ENCODE measurements at regions not wholly inside any gene's neighbourhood (a gene's known extent, or its start where the extent isn't known, plus 50 kb on each side); places are given as distances from the start of the nearest gene placed in this dataset.

- ATAC-seq (ENCODE audit: low read depth): no peak
These were observed 968.8 kb downstream of the TLE1 start for GRCh38 chr9:80720579-80720978.

GRCh38 chr9:80707120-80707519 is 982.2 kb downstream of the TLE1 start:
- POLR2A ChIA-PET: no interaction called here
- intact Hi-C loops (cut with micrococcal nuclease): no loop called here
- CTCF ChIA-PET: no interaction called here
- Mint-ChIP-seq H3K27ac (no peak overlapping the region), H3K4me3 (no peak overlapping the region), H3K36me3 (ENCODE audit: low read depth) (peaks cover 19% of the 10 kb centered on the region), H3K27me3 (no peaks in the 10 kb centered on the region), H3K9me3 (peaks cover 27% of the 10 kb centered on the region), H3K4me1 (no peaks in the 10 kb centered on the region)
- no peak for TF ChIP-seq CTCF (IDR thresholded peaks at IDR 0.05)
- DNase-seq (no peak), ATAC-seq (ENCODE audit: low read depth) (no peak)

More at GRCh38 chr9:80720579-80720978, 968.8 kb downstream of the TLE1 start:
- ChIA-PET POLR2A (no interaction called here), CTCF (no interaction called here)
- Mint-ChIP-seq H3K4me1 (no peaks in the 10 kb centered on the region), H3K9me3 (peaks cover 21% of the 10 kb centered on the region), H3K4me3 (no peak overlapping the region), H3K27ac (no peak overlapping the region), H3K27me3 (no peaks in the 10 kb centered on the region), H3K36me3 (ENCODE audit: low read depth) (peaks cover 19% of the 10 kb centered on the region)
- intact Hi-C loops (cut with micrococcal nuclease): no loop called here
- TF ChIP-seq CTCF (IDR thresholded peaks at IDR 0.05): no peak
- DNase-seq: no peak

GRCh38 chr9:80701061-80701460 is 988.3 kb downstream of the TLE1 start:
- H3K27ac Mint-ChIP-seq: no peak overlapping the region
- no peak for DNase-seq
- no peaks in the 10 kb centered on the region for H3K27me3 Mint-ChIP-seq
- ChIA-PET POLR2A (no interaction called here), CTCF (no interaction called here)
- ATAC-seq (ENCODE audit: low read depth): no peak
- no peaks in the 10 kb centered on the region for H3K4me1 Mint-ChIP-seq
- H3K9me3 Mint-ChIP-seq: peaks cover under 1% of the 10 kb centered on the region
- peaks cover 5% of the 10 kb centered on the region for H3K36me3 Mint-ChIP-seq (ENCODE audit: low read depth)
- H3K4me3 Mint-ChIP-seq: no peak overlapping the region
- intact Hi-C loops (cut with micrococcal nuclease): no loop called here
- no peak for TF ChIP-seq CTCF (IDR thresholded peaks at IDR 0.05)

- DNase-seq (no peak), ATAC-seq (ENCODE audit: low read depth) (no peak)
- intact Hi-C loops (cut with micrococcal nuclease): no loop called here
- POLR2A ChIA-PET: no interaction called here
- H3K36me3 Mint-ChIP-seq (ENCODE audit: low read depth): no peaks in the 10 kb centered on the region
- H3K4me1 Mint-ChIP-seq: no peaks in the 10 kb centered on the region
- H3K9me3 Mint-ChIP-seq: no peaks in the 10 kb centered on the region
- H3K27ac Mint-ChIP-seq: no peak overlapping the region
- no peaks in the 10 kb centered on the region for H3K27me3 Mint-ChIP-seq
- TF ChIP-seq CTCF (IDR thresholded peaks at IDR 0.05): no peak
- CTCF ChIA-PET: no interaction called here
- H3K4me3 Mint-ChIP-seq: no peak overlapping the region
These were observed 989.8 kb downstream of the TLE1 start for GRCh38 chr9:80699511-80699998.

GRCh38 chr9:80698725-80699410 is 990.5 kb downstream of the TLE1 start:
- no peak for TF ChIP-seq CTCF (IDR thresholded peaks at IDR 0.05)

More at GRCh38 chr9:80698725-80699410, 990.5 kb downstream of the TLE1 start:
- intact Hi-C loops (cut with micrococcal nuclease): no loop called here
- no peaks in the 10 kb centered on the region for H3K4me1 Mint-ChIP-seq
- no peaks in the 10 kb centered on the region for H3K36me3 Mint-ChIP-seq (ENCODE audit: low read depth)
- no peaks in the 10 kb centered on the region for H3K9me3 Mint-ChIP-seq
- ChIA-PET POLR2A (no interaction called here), CTCF (no interaction called here)
- ATAC-seq (ENCODE audit: low read depth) (no peak), DNase-seq (no peak)
- no peak overlapping the region for H3K27ac Mint-ChIP-seq
- H3K4me3 Mint-ChIP-seq: no peak overlapping the region
- no peaks in the 10 kb centered on the region for H3K27me3 Mint-ChIP-seq

Measured in activated B cell treated with CpG ODN at 0.5 μM for 24 hours (primary cell).